ENCODE measurements at regions not wholly inside any gene's neighbourhood (a gene's known extent, or its start where the extent isn't known, plus 50 kb on each side); places are given as distances from the start of the nearest gene placed in this dataset.

DNA sequence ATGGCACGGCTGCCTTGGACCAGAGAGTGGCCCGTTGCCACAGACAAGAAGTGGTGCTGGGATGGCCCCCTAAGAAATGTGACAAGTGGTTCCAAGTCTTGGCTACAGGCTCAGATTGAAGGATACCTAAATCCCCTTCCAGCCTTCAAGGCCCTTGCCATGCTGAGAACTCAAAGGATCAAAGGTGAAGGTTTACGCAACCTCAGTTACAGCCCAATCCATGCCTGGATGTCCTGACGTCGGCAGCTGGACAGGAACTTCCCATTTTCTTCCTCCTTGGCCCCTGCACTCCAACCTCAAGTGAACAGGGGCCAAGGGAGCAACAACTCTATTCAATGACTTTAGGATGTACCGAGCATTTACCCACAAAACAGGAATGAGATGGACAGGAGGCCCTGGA lies 95.4 kb downstream of the DHCR7 start:
- no peak for TF ChIP-seq POLR2A (IDR thresholded peaks at IDR 0.05; ENCODE audit: low read depth, low read length)
- no peak for TF ChIP-seq POLR2AphosphoS5 (IDR thresholded peaks at IDR 0.05; ENCODE audit: low read depth, low read length)

Measured in GM12891 (cell line).